Neural crest cell (in vitro differentiated cells): ENCODE measurements at regions not wholly inside any gene's neighbourhood (a gene's known extent, or its start where the extent isn't known, plus 50 kb on each side); places are given as distances from the start of the nearest gene placed in this dataset.
A peak's percentile ranks its signal among the peaks of the same experiment; 100 is the strongest.

Source experiments
- DNase-seq: peaks from one replicate; pipeline ENCODE4 v3.0.0; 2021; ENCODE audit warnings: low read depth, mixed read lengths, low spot score
- H3K27ac Mint-ChIP-seq: one replicate; pipeline ENCODE4 v1.8.0; 2021; ENCODE audit warnings: mild to moderate bottlenecking, mixed read lengths; ENCODE audit not compliant: unreplicated experiment
- H3K27me3 Mint-ChIP-seq: 2 replicates; pipeline ENCODE4 v1.8.0; 2021; ENCODE audit warnings: low read depth, mild to moderate bottlenecking, mixed read lengths
- H3K36me3 Mint-ChIP-seq: 2 replicates; pipeline ENCODE4 v1.8.0; 2021; ENCODE audit warnings: low read depth, mild to moderate bottlenecking, mixed read lengths
- H3K4me1 Mint-ChIP-seq: 2 replicates; pipeline ENCODE4 v1.8.0; 2021; ENCODE audit warnings: mixed read lengths
- H3K4me3 Mint-ChIP-seq: one replicate; pipeline ENCODE4 v1.8.0; 2021; ENCODE audit warnings: mild to moderate bottlenecking, mixed read lengths
- H3K9me3 Mint-ChIP-seq: 2 replicates; pipeline ENCODE4 v1.8.0; 2021; ENCODE audit warnings: mixed read lengths
- TF ChIP-seq, protein P1 (sequence below): fragments of 200-600 bp; sonication (generic); conservative IDR thresholded peaks from 2 replicates; pipeline ENCODE4 v1.5.0; 2021; ENCODE audit warnings: antibody characterized with exemption, mild to moderate bottlenecking

GRCh38 chr6:1519597-1519996 is 90.1 kb upstream of the FOXC1 start:
- no peak overlapping the region for H3K4me3 Mint-ChIP-seq
- TF ChIP-seq, protein P1, sequence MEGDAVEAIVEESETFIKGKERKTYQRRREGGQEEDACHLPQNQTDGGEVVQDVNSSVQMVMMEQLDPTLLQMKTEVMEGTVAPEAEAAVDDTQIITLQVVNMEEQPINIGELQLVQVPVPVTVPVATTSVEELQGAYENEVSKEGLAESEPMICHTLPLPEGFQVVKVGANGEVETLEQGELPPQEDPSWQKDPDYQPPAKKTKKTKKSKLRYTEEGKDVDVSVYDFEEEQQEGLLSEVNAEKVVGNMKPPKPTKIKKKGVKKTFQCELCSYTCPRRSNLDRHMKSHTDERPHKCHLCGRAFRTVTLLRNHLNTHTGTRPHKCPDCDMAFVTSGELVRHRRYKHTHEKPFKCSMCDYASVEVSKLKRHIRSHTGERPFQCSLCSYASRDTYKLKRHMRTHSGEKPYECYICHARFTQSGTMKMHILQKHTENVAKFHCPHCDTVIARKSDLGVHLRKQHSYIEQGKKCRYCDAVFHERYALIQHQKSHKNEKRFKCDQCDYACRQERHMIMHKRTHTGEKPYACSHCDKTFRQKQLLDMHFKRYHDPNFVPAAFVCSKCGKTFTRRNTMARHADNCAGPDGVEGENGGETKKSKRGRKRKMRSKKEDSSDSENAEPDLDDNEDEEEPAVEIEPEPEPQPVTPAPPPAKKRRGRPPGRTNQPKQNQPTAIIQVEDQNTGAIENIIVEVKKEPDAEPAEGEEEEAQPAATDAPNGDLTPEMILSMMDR = no peak
- H3K4me1 Mint-ChIP-seq = no peaks in the 10 kb centered on the region
- peaks cover 4% of the 10 kb centered on the region for H3K27me3 Mint-ChIP-seq
- no peak overlapping the region for H3K27ac Mint-ChIP-seq
- no peaks in the 10 kb centered on the region for H3K9me3 Mint-ChIP-seq
- DNase-seq = no peak
- no peaks in the 10 kb centered on the region for H3K36me3 Mint-ChIP-seq

DNA sequence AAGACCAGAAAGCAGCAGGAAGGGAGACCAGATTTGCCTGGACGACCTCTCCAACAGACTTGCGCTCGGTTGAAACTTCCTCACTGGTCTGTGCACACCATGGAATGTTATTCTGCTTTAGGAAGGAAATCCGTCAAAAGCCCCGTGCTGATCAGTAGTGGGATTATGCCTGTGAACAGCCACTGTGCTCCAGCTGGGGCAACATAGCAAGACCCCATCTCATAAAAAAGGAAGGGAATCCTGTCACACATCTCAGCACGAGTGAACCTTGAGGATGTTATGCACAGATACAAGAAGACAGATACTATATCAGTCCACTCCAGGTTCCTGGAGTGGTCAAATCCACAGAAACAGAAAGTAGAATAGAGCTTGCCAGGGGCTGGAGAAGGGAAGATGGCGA is 86.9 kb upstream of the FOXC1 start:
- H3K36me3 Mint-ChIP-seq = no peaks in the 10 kb centered on the region
- peaks cover 4% of the 10 kb centered on the region for H3K27me3 Mint-ChIP-seq
- no peaks in the 10 kb centered on the region for H3K9me3 Mint-ChIP-seq
- no peak for DNase-seq
- no peak overlapping the region for H3K27ac Mint-ChIP-seq
- TF ChIP-seq, protein P1 = no peak
- H3K4me1 Mint-ChIP-seq = peaks cover 21% of the 10 kb centered on the region
- H3K4me3 Mint-ChIP-seq = no peak overlapping the region

- H3K4me3 Mint-ChIP-seq = no peak overlapping the region
- H3K4me1 Mint-ChIP-seq = peaks cover 24% of the 10 kb centered on the region
- H3K9me3 Mint-ChIP-seq = no peaks in the 10 kb centered on the region
- peaks cover 4% of the 10 kb centered on the region for H3K27me3 Mint-ChIP-seq
- peak; percentile 25 for DNase-seq
- H3K27ac Mint-ChIP-seq = no peak overlapping the region
- H3K36me3 Mint-ChIP-seq = no peaks in the 10 kb centered on the region
- TF ChIP-seq, protein P1 = peak; percentile 62
These were observed 85.7 kb upstream of the FOXC1 start for GRCh38 chr6:1524040-1524480.

DNA sequence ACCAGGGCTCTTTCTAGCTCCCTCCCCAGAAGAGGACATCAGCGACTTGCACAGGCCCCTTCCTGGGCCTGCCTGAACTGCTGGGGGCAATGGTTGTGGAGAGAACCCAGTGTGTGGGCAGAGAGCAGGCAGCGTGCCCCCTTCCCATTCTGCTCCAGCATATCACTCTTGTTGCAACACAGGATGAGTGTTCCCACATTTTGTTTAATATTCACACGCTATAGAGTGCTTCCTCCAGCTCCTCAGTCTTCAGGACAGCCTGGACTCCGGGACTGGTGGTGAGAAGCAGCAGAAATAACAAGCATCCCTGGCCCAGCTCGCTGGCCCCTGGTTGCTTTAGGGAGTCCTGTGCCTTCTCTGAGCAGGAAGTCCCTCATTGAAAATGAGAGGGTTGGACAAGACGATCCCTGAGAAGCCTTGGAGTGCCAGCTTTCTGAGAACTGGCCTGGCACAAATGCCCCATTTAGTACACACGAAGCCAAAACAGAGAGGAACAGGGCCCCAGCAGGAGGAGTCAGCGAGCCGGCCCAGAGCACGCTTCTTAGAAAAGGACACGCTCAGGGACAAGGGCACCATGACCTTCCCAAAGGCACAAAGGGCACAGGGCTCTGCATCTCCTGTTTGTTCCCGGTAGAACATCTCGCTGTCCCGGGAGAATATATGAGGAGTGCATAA is 84.2 kb upstream of the FOXC1 start:
- TF ChIP-seq, protein P1 = no peak
- Mint-ChIP-seq H3K27me3 (peaks cover 4% of the 10 kb centered on the region), H3K4me3 (no peak overlapping the region), H3K36me3 (no peaks in the 10 kb centered on the region), H3K9me3 (no peaks in the 10 kb centered on the region), H3K27ac (no peak overlapping the region), H3K4me1 (peaks cover 24% of the 10 kb centered on the region)
- DNase-seq = no peak

DNA sequence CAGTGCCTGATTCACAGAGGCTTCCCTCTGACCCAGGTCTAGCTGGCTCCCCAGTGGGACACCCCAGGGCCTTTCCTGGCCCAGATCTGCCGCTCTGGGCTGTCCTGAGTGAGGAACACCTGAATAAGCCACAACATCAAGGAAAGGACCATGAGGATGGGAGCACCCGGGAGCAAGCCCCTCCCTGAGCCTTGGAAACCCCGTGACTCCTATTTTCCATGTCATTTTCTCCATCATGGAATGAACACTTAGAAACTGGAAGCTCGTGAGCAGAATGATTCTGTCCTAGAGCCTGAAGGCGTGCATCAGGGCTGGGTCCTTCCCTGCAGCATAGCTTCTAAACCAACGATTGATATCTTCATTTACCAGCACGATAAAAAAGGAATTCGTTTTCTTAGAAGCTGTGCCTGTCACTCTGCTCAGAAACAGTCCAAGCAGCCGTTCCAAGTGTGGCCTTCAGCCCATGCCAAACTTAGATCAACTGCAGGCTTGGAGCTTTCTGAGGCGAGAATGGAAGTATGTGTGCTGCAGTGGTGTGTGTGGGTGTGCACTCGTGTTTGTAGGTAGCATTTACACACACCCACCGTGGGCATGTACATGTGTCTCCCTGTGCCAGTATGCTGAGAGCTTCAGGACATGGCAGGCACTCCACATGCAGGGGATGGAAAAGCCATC is 83.2 kb upstream of the FOXC1 start:
- Mint-ChIP-seq H3K4me3 (no peak overlapping the region), H3K27ac (peak overlapping the region; percentile 62), H3K36me3 (no peaks in the 10 kb centered on the region), H3K27me3 (peaks cover 4% of the 10 kb centered on the region), H3K4me1 (peaks cover 24% of the 10 kb centered on the region), H3K9me3 (no peaks in the 10 kb centered on the region)
- no peak for DNase-seq
- TF ChIP-seq, protein P1 = no peak
